ENCODE measurements at regions not wholly inside any gene's neighbourhood (a gene's known extent, or its start where the extent isn't known, plus 50 kb on each side); places are given as distances from the start of the nearest gene placed in this dataset.
"Not testable (repeated sequence)": the region's sequence is repeated elsewhere in the genome, so short reads cannot be mapped to it uniquely, and the experiment has no call there.

DNA sequence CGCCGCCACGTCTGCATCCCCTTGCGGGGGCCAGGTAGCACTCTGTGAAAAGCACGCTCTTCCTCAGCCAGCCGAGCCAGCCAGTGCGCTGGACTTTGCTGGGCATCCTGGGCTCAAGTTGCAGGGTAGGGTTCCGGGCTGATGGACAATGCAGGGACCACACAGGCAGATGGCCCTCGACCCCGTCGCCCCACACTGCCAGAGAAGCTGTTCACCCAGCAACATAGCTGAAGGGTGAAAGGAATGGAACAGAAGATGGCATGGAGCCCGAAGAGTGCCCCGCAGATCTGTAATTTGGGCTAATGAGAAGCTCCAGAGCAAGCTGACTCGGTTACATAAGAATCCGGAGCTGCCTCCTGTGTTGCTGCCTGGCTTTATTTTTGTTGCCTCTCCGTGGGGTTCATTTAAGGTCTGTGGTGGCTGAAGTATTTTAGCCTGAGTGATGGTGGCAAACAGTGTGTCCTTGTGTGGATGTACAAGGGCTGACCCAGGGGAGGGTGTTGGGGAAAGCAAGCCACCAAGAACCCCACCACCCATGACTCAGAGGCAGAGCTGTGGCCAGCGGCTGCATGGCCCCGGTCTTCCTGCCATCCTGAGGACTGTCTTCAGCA lies 105.8 kb downstream of the SOX1 start:
- peaks cover 2% of the 10 kb centered on the region for H3K9me3 ChIP-seq (ENCODE audit: low read length)
- no peaks in the 10 kb centered on the region for H3K36me3 ChIP-seq (ENCODE audit: insufficient read depth, low read length)
- H3K4me1 ChIP-seq (ENCODE audit: insufficient read depth, low read length): peaks cover 11% of the 10 kb centered on the region
- no peak overlapping the region for H2AFZ ChIP-seq (ENCODE audit: low read depth, low read length)
- H3K27me3 ChIP-seq (ENCODE audit: insufficient read depth, low read length): no peaks in the 10 kb centered on the region
- no peak overlapping the region for H3K4me3 ChIP-seq (ENCODE audit: low read length)

DNA sequence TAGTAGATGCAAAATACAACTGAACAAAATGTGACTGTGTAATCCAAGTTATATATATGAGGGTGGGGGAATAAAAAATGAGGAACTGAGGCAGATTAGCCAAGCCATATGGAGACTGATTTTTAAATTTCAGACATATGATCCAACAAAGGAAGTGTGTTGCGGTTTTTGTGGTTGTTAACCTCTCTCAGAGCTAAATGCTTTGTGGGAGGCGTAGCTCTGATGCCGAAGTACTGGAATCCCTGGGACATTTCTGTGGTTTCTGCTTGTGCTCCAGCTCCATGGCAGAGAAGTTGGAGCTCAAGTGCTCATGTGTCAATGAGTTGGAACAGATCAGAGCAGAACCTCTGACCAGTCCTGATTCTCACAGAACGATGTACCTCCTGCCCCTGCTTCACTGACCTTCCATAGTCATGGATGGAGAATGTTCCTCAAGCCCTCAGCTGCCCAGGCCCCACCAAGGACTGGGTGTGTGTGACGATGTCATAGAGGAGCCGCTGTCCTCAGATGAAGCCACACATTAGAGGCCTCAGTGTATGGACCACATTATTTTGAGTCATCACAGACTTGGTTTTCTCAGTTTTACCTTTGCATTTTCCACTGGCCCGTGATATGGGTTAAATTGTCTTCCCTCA lies 107.6 kb downstream of the SOX1 start:
- no peak overlapping the region for H2AFZ ChIP-seq (ENCODE audit: low read depth, low read length)
- H3K4me3 ChIP-seq (ENCODE audit: low read length): no peak overlapping the region
- H3K27me3 ChIP-seq (ENCODE audit: insufficient read depth, low read length): no peaks in the 10 kb centered on the region
- peaks cover 11% of the 10 kb centered on the region for H3K4me1 ChIP-seq (ENCODE audit: insufficient read depth, low read length)
- no peaks in the 10 kb centered on the region for H3K36me3 ChIP-seq (ENCODE audit: insufficient read depth, low read length)
- H3K9me3 ChIP-seq (ENCODE audit: low read length): peaks cover 2% of the 10 kb centered on the region

DNA sequence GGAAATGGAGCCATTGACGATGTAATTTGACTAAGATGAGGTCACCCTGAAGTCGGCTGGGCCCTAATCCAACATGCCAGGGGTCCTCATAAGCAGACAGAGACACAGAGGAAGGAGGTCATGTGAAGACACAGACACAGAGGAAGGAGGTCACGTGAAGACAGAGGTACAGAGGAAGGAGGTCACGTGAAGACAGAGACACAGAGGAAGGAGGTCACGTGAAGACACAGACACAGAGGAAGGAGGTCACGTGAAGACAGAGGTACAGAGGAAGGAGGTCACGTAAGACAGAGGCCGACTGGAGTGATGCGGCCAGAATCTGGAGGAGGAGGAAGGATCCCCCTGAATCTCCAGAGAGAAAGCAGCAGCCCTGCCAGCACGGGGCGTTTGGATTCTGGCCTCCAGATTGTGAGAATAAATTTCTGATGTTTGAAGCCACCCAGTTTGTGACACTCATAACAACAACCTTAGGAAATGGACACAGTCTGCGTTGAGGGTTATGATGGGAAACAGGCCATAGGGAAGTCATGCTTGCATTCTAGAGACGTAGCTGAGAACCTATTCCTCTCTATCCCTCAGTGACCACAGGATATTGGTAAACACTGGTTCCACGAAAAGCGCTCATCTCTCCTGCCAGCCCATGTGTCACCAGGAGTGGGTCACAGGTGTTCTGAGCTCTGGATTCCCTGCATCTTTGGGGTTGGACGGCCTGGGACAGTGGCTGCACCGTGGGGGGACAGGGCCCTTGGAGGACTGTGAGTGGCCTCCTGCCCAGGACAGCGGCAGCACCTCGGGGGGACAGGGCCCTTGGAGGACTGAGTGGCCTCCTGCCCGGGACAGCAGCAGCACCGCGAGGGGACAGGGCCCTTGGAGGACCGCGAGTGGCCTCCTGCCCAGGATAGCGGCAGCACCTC lies 108.5 kb downstream of the SOX1 start:
- peaks cover 5% of the 10 kb centered on the region for H3K9me3 ChIP-seq (ENCODE audit: low read length)
- no peak overlapping the region for H2AFZ ChIP-seq (ENCODE audit: low read depth, low read length)
- no peak overlapping the region for H3K4me3 ChIP-seq (ENCODE audit: low read length)
- H3K4me1 ChIP-seq (ENCODE audit: insufficient read depth, low read length): peaks cover 11% of the 10 kb centered on the region
- no peaks in the 10 kb centered on the region for H3K36me3 ChIP-seq (ENCODE audit: insufficient read depth, low read length)
- no peaks in the 10 kb centered on the region for H3K27me3 ChIP-seq (ENCODE audit: insufficient read depth, low read length)

DNA sequence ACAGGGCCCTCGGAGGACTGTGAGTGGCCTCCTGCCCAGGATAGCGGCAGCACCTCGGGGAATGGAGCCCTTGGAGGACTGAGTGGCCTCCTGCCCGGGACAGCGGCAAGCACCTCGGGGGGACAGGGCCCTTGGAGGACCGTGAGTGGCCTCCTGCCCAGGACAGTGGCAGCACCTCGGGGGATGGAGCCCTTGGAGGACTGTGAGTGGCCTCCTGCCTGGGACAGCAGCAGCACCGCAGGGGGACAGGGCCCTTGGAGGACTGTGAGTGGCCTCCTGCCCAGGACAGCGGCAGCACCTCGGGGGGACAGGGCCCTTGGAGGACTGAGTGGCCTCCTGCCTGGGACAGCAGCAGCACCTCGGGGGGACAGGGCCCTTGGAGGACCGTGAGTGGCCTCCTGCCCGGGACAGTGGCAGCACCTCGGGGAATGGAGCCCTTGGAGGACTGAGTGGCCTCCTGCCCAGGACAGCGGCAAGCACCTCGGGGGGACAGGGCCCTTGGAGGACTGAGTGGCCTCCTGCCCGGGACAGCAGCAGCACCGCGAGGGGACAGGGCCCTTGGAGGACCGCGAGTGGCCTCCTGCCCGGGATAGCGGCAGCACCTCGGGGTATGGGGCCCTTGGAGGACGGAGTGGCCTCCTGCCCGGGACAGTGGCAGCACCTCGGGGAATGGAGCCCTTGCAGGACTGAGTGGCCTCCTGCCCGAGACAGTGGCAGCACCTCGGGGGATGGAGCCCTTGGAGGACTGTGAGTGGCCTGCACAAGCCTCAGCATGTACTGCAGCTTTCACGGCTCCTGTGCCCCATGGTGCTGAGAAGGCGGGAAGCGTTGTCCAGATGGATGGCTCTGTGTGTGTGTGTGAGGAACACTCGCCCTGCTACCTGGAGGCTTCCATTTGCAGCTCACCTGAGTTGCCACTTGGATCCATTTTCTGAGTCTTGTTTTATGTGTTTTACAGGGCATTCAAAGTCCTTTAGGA lies 109.5 kb downstream of the SOX1 start:
- not testable (repeated sequence) for H2AFZ ChIP-seq (ENCODE audit: low read depth, low read length); H3K9me3 ChIP-seq (ENCODE audit: low read length); H3K4me3 ChIP-seq (ENCODE audit: low read length); H3K27me3 ChIP-seq (ENCODE audit: insufficient read depth, low read length); H3K36me3 ChIP-seq (ENCODE audit: insufficient read depth, low read length)
- peaks cover 11% of the 10 kb centered on the region for H3K4me1 ChIP-seq (ENCODE audit: insufficient read depth, low read length)

DNA sequence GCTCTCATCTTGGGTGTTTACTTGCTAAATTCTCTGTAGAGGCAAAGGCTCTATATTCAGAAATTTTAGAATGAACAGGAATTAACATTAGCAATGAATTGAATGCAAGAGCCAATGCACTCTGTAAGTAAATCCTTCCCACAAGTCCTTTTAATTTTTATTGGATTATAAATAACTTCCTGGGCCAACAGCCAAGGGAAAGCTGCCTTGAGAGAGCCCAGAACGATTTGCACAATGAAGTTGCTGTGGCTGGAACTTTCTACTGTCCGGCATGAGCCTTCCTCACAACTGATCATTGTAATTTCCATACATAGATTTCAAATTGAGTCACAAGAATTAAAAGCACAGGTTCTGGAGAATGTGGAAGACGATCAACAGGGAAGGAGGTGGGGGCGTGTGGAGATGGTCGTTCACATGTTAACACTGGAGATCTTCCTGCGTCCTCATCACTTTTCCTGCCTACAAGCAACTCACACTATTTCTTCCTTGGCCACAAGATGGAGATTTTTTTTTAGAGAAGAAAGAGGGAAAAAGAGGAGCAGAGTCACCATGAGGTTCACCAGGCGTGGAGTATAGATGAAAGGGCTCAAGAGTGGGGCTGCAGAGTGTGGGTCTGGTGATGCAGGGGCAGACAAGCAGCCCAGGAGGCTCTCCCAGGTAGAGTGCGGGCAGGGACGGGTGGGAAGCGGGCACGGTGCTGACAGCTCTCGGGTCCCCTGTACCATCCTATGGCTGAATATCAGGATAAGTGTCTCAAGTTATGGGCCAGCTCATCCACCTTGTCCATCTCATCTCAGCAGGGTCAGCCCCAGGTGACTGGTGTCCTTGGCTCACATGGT lies 110.7 kb downstream of the SOX1 start:
- Histone ChIP-seq H3K9me3 (ENCODE audit: low read length) (peaks cover 5% of the 10 kb centered on the region), H3K36me3 (ENCODE audit: insufficient read depth, low read length) (no peaks in the 10 kb centered on the region), H3K27me3 (ENCODE audit: insufficient read depth, low read length) (no peaks in the 10 kb centered on the region), H2AFZ (ENCODE audit: low read depth, low read length) (no peak overlapping the region), H3K4me3 (ENCODE audit: low read length) (no peak overlapping the region), H3K4me1 (ENCODE audit: insufficient read depth, low read length) (peaks cover 9% of the 10 kb centered on the region)

DNA sequence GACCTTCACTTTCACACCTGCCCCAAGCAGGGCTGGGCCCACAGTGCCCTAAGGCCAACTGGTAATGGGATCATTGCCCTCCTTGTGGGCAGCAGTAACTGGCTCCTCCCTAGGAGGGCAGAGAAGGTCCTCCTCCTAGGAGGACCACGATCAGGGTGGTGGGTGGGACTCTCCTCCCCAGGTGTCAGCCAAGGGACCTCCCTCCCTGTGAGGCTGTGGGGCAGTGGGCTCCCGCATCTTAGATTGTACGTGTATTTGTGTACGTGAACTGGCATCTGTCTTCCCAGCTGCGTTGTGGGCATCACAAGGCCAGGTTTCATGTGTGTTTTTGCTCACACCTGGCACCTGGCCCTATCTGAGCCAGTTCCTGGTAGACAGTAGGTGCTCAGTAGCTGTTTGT lies 111.8 kb downstream of the SOX1 start:
- Histone ChIP-seq H3K4me3 (ENCODE audit: low read length) (no peak overlapping the region), H3K27me3 (ENCODE audit: insufficient read depth, low read length) (no peaks in the 10 kb centered on the region), H2AFZ (ENCODE audit: low read depth, low read length) (no peak overlapping the region), H3K4me1 (ENCODE audit: insufficient read depth, low read length) (peaks cover 9% of the 10 kb centered on the region), H3K36me3 (ENCODE audit: insufficient read depth, low read length) (no peaks in the 10 kb centered on the region), H3K9me3 (ENCODE audit: low read length) (peaks cover 5% of the 10 kb centered on the region)

DNA sequence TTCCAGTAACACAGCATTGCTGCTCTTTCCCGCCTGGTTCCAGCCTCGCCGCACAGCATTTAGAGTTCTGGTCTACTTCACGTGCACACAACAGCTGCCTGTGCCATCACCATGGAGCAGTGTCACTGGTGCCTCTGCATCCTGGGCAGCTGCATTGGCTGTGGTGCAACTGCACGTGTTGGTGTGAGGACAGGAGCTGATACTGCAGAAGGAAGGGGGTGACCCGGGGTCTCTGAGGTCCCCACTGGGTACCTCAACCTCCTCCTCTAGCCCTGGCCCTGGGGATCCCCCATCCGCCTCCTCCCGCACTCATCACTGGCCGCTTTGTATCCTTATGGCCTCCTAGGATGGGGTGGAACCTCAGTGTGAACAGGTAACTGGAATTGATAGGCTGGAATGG lies 112.5 kb downstream of the SOX1 start:
- H3K9me3 ChIP-seq (ENCODE audit: low read length): peaks cover 4% of the 10 kb centered on the region

DNA sequence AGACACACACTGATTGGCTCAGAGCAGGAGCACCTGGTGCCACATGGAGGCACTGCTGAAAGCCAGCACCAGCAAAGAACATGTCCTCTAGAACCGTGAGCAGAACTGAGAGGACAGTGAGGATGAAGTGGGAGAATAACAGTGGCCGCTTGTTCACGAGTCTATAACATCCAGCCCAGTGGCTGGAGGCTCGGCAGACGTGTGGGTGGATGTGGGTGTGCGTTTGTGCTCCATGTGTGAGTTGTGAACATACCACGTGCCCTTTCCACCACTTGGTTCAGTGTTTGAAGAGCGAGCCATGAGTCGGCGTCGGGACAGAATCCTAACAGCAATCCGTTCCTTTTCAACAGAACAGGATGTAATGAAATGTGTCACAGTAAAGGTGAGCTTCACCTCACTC lies 113.0 kb downstream of the SOX1 start:
- H3K9me3 ChIP-seq (ENCODE audit: low read length): peaks cover 4% of the 10 kb centered on the region

More for the DNA sequence above, 112.5 kb downstream of the SOX1 start:
- H3K4me1 ChIP-seq (ENCODE audit: insufficient read depth, low read length): peaks cover 9% of the 10 kb centered on the region
- no peak overlapping the region for H2AFZ ChIP-seq (ENCODE audit: low read depth, low read length)
- H3K36me3 ChIP-seq (ENCODE audit: insufficient read depth, low read length): no peaks in the 10 kb centered on the region
- no peak overlapping the region for H3K4me3 ChIP-seq (ENCODE audit: low read length)
- no peaks in the 10 kb centered on the region for H3K27me3 ChIP-seq (ENCODE audit: insufficient read depth, low read length)

DNA sequence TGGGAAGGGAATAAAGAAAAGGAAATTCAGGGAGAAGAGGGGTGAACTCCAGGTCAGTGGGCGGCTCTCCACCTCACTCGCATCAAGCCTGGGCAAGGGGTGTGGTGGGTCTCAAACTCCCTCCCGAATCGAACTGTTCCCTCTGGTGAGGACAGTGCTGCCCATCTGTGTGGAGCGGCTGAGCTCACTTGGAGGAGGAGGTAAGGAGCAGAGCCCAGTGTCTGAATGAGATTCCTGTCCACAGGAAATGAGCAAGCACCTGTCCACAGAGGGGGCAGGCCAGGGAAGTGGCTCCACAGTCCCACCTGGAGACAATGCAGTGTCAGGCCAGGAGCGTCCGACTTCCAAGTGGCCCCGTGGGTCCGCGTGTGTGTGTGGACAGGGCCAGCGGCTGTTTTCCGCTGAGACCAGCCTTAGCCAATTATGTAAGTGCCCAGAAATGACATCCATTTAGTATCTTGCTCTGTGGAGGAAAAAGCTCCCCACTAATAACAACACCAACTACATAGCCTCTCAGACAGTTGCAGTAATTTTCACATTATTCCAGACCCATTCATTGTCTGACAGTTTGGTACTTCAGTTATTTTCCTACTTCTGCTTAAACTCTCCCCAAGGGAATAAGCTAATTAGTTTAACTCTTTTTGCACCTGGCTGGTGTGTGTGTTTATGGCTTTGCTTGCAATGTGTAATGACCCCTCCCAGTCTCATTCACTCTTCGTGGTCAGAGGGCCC lies 114.6 kb downstream of the SOX1 start:
- H3K4me3 ChIP-seq (ENCODE audit: low read length): no peak overlapping the region
- no peaks in the 10 kb centered on the region for H3K36me3 ChIP-seq (ENCODE audit: insufficient read depth, low read length)
- H3K27me3 ChIP-seq (ENCODE audit: insufficient read depth, low read length): no peaks in the 10 kb centered on the region
- peaks cover 4% of the 10 kb centered on the region for H3K9me3 ChIP-seq (ENCODE audit: low read length)
- H3K4me1 ChIP-seq (ENCODE audit: insufficient read depth, low read length): no peaks in the 10 kb centered on the region
- no peak overlapping the region for H2AFZ ChIP-seq (ENCODE audit: low read depth, low read length)

More for the DNA sequence above, 113.0 kb downstream of the SOX1 start:
- Histone ChIP-seq H3K36me3 (ENCODE audit: insufficient read depth, low read length) (no peaks in the 10 kb centered on the region), H3K4me3 (ENCODE audit: low read length) (no peak overlapping the region), H2AFZ (ENCODE audit: low read depth, low read length) (no peak overlapping the region), H3K27me3 (ENCODE audit: insufficient read depth, low read length) (no peaks in the 10 kb centered on the region), H3K4me1 (ENCODE audit: insufficient read depth, low read length) (peaks cover 5% of the 10 kb centered on the region)

DNA sequence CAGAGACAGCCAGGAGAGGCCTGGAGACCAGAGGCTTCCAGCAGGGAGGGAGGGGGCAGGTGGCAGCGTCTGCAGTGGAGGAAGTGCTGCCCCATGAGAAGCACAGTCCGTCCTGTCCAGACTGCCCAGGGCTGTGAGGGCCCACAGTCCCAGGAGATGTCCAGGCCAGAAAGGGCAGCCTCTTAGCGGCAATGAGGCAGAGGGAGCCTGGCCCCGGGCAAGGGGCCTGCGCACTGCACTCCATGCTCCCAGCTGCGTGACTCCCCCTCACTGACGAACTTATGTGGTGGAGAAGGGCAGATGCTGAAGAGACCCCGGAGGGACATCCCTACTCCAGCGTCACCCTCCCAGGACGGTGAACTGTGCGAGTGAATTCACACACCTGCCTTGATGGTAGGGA lies 115.3 kb downstream of the SOX1 start:
- Histone ChIP-seq H2AFZ (ENCODE audit: low read depth, low read length) (no peak overlapping the region), H3K27me3 (ENCODE audit: insufficient read depth, low read length) (no peaks in the 10 kb centered on the region), H3K4me1 (ENCODE audit: insufficient read depth, low read length) (no peaks in the 10 kb centered on the region), H3K4me3 (ENCODE audit: low read length) (no peak overlapping the region), H3K9me3 (ENCODE audit: low read length) (peaks cover 6% of the 10 kb centered on the region), H3K36me3 (ENCODE audit: insufficient read depth, low read length) (no peaks in the 10 kb centered on the region)

DNA sequence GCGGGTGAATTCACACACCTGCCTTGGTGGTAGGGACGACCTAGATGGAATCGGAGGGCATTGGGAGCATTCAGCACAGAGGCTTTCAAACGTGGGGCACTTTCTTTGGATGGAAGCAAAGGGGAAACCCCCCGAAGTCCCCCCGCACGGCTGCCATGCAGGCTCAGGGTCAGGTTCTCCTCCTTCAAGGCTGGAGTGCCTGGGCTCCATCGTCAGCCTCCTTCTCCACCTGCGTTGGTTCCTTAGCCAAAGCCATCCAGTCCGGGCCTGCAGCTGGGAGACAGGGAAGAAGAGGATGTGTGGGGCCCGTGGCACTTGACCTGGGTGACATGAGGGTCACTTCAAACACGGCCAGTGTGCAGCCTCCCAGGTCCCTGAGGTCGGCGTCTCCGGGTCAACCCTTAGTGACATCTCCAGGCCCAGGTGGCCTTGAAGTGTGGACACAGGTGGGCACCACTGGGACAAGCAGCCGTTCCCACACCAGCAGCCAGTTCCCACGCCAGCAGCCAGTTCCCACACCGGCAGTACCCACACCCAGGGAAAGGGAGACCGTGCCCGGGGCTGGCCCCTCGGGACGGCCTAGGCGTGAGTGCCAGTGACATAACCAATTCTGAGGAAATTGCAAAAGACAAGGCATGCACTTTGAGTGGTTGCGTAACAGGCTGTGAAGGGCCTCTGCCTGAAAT lies 116.0 kb downstream of the SOX1 start:
- Histone ChIP-seq H3K4me1 (ENCODE audit: insufficient read depth, low read length) (no peaks in the 10 kb centered on the region), H3K4me3 (ENCODE audit: low read length) (no peak overlapping the region), H2AFZ (ENCODE audit: low read depth, low read length) (no peak overlapping the region), H3K36me3 (ENCODE audit: insufficient read depth, low read length) (no peaks in the 10 kb centered on the region), H3K27me3 (ENCODE audit: insufficient read depth, low read length) (no peaks in the 10 kb centered on the region), H3K9me3 (ENCODE audit: low read length) (peaks cover 6% of the 10 kb centered on the region)
